ENCODE measurements at regions not wholly inside any gene's neighbourhood (a gene's known extent, or its start where the extent isn't known, plus 50 kb on each side); places are given as distances from the start of the nearest gene placed in this dataset.
"Not testable (repeated sequence)": the region's sequence is repeated elsewhere in the genome, so short reads cannot be mapped to it uniquely, and the experiment has no call there.

DNA sequence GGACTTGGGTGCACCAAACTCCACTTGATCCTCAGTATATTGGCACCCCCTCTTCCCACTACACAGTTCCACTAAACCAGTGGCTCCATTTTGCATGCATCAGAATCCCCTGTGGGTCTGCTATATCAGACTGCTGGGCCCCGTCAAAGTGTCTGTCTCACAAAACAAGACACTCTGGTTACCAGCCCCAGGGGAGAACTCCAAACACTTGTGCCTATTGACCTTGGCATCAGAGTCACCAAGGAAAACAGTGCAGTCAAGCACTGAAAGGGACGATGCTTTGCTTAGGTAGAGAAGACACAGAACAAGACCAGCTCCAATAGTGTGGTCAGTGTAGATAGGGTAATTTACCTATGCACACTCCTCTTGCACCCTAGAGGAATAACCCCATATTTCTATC, 205.8 kb upstream of the RAI14 start:
- DNase-seq = no peak

DNA sequence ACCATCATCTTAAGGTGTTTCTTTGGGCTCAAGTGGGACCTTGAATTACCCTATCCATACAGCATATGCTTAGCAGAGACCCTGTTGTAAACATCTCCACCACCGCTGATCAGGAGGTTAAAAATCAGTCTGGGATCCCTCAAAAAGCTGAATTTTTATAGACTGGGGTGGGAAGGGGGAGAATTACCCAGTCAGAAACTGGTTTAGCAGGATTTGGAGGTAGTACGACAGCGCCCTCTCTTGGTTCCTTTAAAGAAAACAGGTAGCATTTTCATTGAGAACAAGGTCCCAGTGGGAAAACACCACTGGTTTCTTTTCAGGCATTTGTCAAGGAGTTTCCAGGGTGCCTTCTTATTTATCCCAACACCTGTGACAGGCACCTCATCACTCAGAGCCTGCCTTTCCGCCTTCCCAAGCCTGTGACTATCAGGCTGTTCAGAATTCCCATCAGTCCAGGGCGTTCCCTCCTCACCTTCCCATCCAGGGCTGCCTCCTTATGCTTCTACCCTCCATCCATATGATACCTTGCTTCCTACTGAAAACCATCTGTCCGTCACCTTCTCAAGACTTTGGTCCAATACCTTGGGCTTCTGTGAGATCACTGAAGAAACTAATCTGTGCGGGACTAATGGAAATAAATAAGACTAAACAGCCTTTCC, 203.8 kb upstream of the RAI14 start:
- no peak for DNase-seq

DNA sequence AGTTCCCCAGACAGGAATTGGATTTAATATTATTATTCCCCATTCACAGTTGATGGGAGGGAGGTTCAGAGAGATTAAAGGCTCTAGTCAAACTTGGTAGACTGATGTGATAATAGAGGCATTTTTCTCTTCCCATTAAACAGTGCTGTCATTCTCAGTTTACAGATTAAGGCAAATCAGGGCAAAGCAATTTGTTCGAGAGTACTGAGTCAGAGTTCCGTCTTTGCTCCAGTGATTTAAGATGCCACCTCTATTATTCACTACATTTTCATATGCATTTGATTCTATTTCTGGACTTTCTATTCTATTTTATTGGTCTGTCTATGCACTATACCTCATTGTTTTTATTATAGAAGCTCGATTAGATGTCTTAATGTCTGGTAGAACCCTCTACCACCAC, 201.0 kb upstream of the RAI14 start:
- DNase-seq = no peak

DNA sequence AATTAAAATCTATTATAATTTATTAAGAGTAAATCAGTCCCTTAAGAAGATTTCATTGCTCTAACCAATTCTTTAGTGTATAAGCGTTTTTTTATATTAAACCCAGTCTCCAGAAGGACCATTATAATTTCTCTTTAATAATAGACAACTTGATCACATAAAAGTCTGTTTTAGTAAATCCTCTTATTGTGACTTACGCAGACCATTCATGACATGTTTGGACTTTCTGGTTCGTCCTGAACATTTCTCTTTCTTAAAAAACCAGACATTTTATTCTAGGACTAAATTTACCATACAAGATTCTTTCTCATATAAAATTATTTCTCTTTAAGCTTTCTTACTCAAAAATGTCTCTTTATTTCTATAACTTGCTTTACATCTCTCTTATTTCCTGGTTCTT, 196.2 kb upstream of the RAI14 start:
- no peak for DNase-seq

DNA sequence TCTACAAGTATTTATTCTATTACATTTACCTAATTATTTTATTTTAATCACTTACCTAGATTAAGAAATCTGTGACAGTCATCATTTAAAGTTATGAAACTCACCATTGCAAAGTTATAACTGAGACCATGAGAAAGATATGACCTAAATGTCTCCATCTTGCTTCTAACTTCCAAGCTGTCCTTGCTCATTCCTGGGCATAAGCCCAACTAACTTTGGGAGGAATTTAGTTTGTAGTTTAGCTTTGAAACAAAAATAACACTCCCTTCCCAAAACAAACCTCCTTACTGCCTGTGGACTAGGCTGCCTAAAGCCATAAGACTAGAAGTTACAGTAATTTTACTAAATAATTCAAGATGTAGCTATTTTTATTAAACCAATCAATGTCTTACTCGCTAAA, 195.6 kb upstream of the RAI14 start:
- no peak for DNase-seq

DNA sequence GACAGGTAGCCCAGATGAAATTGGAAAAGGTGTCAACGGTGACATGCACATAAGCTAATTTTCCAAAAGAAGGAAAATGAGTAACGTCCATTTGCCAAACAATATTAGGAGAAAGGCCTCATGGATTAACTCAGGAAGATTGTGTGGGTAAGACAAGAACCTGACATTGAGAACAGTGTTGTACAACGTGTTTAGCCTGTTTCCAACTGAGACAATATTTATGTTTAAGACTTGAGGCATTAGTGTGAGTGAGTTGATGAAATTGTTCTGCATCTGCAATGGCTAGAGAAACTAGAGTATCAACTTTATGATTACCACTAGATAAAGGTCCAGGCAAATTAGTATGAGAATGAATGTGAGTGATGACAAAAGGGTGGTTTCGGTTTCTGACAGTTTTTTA, 191.3 kb upstream of the RAI14 start:
- DNase-seq = no peak

DNA sequence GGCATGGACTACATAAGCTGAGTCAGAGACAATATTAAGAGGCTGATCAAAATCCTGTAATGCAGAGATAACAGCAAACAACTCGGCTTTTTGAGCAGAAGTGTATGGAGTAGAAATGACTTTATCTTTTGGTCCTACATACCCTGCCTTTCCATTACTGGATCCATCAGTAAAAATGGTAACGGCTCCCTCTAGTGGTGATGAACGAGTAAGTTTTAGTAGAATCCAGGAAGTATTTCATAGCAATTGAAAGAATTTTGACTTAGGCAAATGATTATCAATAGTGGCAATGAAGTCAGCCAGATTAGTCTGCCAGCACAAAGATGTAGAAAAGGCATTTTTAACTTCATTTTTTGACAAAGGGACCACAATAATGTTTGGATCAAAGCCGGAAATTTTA, 190.8 kb upstream of the RAI14 start:
- DNase-seq = peak; percentile 36

DNA sequence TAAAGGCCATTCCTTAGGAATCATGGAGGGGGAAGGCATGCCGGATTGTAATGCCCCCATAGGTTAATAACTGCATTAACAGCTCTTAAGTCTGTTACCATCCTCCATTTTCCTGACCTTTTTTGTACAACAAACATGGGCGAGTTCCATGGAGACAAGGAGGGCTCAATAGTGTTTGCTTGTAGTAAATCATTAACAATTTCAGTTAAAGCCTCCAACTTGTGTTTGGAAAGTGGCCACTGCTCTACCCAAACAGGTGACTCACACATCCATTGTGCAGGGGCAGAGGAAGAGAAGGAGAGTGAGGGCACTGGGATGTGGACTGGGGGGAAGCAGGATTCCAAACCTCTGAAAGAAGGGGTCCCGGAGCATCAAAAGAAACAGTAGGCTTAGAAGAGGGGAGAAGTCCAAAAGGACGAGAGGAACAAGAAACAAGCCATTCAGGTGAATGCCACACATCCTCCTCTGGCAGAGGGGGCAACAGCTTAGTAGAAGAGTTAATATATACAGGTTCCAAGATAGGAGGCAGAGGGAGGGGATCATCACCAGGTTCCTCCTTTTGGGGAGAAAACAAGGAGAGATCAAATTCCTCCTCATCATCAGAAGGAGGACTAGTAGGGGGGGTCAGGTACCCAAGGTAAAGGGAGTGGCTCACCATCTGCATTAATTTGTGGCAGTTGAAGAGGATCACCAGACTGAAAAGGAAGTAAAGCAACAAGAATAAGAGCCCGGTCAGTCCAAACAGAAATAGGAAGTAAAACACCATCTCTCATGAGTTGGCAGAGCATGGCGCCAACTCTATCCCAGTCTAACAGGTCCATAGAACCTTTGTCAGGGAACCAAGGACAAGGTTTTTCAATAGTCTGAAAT, 189.4 kb upstream of the RAI14 start:
- DNase-seq = not testable (repeated sequence)

DNA sequence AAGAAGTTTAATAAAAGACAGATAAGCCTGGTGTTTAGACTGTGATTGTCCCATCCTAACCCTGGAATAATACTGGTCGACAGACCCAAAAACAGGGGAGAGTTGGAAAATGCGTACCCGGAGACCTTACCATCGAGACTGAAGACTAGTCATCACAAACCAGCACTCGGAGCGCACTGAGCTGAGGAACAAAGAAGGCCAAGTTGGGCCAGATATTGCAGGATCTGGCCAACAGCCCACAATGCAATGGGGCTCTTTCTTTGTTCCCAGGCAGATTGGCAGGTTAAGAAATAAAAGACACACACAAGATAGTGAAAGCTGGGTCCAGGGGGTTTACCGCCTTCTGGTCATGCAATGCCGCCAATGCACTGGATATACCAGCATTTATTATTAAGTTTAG, 188.7 kb upstream of the RAI14 start:
- no peak for DNase-seq

DNA sequence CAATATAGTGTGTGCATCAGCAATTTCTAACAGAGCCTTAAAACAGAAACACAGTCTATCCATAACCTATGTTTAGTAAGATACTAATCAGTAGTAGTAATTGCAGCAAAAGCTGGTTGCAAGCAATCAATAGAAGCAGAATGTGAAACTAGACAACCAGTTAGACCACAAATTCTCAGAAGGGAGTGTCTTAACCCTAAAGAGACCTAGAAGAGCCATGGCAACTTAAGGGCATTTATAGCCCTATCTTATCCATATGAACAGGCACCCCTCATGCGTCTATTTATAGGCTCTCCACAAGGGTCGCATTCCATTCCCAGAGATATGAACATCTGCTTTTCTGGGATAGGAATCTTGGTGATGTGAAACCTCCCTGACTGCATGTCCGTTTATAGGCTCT, 188.1 kb upstream of the RAI14 start:
- DNase-seq = not testable (repeated sequence)

DNA sequence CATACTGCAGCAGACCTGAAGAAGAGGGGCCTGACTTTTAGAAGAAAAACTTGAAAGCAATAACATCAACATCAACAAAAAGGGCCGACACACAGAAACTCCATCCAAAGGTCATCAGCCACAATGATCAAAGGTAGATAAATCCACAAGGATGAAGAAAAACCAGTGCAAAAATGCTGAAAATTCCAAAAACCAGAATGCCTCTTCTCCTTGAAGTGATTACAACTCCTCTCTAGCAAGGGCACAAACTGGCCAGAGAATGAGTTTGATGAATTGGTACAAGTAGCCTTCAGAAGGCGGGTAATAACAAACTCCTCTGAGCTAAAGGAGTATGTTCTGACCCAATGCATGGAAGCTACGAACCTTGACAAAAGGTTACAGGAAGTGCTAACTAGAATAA, 186.2 kb upstream of the RAI14 start:
- DNase-seq = no peak

DNA sequence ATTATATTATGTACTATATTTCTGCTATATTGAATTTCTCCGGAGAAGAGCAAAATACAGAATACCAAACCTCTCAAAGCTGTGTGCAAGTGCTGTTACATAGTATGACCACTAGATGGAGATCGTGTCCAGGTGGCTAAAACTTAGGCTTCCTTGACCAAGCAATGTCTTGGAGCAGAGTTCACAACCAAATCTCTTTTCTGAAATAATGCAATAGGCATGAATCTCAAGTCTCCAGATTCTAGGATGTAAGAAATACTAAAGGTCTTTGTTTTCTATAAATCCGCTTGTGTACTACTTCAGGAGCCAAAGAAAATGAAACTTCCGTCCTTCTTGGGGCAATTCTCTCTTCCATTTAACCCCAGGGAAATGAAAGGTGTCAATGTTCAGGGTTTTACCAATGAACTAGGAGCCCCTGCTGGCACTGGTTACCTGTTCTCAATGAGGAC, 181.5 kb upstream of the RAI14 start:
- DNase-seq = no peak

DNA sequence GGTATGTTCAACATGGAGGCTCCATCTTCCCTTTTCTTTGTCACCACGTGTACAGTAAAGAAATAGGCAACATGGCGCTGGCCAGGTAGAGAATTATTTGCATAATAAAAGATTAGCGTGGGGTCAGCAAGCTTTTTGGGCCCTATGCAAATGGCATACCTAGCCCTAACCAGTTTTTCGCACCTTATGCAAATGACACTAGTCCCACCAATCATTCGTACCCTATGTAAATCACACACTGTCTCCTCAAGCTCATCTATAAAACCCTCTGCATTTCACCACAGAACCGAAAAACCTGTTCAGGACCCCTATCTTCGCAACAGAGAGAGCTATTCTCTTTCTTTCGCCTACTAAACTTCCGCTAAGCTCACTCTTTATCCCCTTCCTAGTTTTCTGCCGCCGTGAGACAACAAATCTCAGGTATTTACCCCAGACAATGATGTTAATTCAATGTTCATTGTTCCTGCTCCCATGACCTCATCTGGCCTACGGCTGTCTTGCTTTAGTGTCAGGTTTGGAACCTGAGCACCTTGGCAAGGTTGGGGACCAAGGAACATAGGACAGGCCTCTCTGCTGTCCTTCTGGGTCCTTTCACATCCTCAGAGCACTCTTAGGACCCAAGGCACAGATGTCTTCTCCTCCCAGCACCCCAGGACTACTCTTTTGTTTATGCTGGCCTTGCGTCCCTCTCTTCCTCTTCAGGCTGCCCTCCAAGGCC, 180.7 kb upstream of the RAI14 start:
- no peak for DNase-seq

DNA sequence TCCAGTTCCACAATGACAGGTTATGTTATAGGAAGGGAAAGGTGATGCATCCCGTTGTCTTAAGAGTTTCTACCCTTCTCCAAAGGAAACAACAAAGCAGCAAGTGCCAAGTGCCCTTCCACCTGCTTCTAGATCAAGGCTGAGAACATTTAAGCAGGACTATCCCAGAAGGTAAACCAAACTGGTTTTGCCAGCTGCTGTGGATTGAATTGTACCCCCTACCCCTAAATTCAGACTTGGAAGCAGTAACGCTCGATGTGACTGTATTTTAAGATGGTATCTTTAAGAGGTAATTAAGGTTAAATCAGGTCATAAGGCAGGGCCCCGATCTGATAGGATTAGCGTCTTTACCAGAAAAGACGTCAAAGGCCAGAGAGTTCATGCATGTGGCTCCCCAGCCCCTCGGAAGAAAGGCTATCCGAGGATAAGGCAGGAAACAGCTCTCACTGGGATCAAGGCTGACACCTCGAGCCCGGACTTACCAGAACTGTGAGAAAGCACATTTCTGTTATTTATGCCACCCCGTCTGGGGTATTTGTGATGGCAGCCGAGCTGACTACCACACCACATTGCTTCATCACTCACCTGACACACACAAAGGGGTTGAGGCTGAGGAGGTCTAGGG, 179.1 kb upstream of the RAI14 start:
- DNase-seq = no peak

DNA sequence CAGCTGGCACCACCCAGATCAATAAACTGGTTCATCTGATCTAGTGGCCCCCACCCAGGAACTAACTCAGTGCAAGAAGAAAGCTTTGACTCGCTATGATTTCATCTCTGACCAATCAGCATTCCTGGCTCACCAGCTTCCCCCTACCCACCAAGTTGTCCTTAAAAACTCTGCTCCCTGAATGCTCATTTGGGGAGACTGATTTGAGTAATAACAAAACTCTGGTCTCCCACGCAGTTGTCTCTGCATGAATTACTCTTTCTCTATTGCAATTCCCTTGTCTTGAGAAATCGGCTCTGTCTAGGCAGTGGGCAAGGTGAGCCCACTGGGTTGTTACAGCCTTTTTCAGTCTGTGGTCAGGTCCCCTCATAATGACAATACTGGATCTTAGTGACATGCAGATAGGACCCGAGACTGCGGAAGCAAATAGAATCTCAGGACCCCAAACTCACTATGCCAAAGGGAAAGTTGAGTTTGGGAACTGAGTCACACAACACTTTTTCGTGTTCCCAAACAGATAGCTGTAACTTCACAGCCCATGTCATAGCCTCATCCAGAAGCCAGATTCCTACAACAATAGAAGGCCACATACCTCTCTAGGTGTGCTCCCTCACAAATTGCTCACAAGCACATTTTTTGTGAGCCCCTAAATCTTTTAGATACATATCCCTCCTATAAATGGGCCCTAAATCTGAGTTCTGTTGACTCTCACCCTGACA, 175.2 kb upstream of the RAI14 start:
- DNase-seq = no peak

DNA sequence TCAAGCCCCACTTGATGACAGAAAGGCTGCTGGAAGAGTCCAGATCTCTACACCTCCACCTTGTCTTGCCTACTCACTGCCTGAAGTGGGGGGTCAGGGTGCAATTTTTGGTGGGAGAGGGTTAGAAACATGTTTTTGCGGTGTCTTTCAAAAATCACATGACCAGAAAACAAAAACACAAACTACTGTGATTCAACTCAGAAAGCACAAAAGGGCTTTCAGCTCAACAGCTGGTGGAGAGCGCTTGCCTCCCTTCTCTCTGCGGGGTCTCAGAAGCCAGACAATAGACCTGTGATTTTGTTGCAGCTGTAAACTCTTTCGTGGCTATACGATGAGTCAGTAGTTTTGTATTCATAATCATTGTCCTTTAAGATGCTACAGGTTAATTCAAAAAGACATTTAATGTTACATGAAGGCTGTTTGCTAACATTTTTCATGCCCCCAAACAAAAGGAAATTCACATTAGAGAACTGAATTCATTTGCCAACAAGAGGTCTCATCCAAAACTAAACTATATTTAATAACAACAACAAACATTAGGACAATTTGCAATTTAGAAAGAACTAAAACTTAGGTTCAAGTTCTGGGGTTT, 172.6 kb upstream of the RAI14 start:
- no peak for DNase-seq

DNA sequence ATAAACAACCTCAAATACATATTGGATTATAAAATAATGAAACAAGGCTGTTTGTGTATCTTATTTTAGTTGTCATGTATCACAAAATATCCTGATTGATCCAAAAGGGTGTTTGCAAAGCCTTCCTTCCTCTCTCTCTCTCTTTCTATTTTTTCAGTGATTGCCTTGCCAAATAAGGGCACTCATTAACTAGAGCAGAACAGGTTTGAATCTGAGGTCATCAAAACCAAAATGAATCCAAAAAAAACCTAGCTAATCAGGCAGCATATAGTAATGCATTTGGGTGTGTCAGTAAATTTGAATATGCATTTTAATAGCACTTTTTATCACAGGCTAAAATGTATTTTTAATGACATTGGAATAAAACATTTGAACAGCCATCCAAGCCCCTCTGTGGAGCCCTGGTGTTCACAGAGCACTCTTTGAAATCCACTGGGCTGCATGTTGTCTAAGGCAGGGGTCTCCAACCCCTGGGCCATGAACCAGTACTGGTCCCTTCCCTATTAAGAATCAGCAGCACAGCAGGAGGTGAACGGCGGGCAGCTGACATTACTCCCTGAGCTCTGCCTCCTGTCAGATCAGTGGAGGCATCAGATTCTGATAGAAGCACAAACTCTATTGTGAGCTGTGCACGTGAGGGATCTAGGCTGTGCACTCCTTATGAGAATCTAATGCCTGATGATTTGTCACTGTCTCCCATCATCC, 171.8 kb upstream of the RAI14 start:
- DNase-seq = no peak

DNA sequence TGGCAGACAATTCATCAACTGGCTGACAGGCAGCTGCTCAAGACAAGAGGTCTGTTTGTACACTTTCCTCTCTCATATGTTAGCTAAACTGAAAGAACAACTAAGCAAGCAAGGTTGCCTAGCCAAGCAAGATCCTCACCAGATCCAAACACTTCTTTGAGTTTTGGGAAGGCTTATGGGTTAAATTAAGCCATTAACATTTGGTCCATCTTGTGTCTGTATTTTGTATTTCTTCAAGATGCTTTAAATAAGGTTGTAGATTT, 170.4 kb upstream of the RAI14 start:
- no peak for DNase-seq

DNA sequence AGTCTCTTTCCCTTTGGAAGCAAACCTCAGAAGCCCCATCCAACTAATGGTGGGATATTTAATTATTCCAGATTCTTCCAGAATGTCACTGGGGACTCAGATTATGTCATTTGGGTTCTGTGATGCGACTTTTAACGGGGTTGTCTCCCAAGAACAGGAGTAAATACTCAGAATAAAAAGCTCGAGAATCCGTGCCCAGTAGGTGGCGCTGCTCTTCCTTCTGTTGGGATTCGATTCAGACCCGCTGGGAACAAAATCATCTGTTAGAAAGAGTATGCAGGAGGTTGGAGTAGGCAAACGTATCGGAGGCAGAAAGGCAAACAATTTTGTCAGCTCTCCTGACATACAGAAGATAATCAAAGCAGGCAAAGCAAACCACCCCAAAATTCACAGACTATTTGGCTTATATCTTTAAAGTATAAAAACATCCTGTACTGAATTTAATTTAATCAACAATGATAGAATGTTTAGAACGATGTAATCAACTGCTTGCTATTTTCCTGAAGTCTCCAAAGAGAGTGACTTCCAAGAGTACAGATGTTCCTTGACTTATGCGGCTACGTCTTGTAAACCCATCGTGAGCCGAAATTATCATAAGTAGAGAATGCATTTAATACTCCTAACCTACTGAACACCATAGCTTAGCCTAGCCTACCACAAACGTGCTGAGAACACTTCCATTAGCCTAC, 169.8 kb upstream of the RAI14 start:
- peak; percentile 87 for DNase-seq

DNA sequence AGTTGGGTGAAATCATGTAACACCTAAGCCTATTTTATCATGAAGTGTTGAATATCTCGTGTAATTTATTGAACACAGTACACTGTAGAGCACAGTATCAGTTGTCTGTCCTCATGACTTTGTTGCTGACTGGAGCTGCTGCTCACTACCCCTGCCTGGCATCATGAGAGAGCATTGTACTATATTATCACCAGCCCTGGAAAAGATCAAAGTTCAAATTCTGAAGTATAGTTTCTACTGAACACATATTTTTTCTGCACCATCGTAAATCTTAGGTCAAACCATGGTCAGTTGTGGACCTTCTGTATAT, 169.3 kb upstream of the RAI14 start:
- no peak for DNase-seq

DNA sequence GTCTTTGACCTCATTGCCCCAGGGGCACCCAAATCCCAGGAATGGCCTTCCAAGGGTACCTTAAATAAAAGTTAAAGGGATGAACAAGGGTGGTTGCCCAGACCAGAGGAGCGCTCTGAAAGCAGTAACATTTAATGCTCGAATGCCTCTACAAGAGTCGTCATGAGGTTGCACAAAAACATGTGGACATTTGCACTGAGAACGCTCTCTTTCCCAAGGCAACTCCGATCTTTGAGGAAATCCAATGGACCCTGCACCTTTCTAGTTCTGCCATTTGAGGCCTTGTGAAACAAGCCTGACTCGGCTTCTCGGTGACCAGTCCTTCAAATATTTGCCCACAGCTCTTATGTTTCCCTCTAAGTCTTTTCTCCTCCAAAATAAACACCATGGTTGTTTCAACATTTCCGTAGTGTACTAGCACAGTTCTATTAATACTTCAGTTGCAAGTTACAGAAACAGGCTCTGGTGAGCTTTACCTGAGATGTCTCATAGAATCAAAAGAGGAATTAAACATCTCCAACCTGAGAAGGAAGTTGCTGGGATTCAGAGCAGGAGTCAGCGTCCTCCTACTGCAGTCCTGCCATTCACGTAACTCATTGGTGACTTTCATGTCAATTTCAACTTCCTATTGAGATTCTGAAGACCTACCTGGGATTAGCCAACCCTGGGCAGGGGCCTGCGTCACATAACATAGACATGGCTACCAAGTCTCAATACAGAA, 168.8 kb upstream of the RAI14 start:
- DNase-seq = peak; percentile 55
